ENCODE measurements at regions not wholly inside any gene's neighbourhood (a gene's known extent, or its start where the extent isn't known, plus 50 kb on each side); places are given as distances from the start of the nearest gene placed in this dataset.

DNA sequence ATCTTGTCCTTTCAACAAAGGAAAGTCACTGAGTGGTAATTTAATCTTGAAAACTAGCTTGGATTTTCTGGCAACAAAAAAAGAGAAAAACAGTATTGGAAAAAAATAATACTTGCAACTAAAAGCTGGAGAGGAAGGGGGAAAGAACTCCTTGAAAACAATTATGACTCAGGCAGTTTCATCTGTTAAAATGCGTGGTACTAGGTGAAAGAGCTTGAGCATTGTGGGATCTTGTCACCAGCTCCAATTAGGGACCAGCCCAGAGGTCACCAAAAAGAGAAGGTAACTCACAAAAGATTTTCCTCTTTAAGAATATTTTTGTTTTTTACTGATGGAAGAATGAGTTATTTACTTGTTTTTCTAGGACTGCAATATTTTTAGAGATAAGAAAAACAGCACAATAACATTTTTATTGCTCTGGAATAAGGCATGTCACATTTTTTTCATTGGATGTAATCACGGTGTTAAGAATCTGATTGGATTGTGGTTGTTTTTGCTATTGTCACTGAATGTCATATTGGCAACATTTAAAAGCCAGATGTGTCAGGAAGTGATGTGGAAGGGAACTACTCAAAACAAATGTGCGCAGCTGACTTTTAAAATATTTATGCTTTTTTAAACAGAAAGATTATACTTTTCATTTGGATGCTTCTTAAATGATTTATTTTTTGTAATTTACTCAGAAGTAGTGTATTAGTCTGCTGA is 78.5 kb upstream of the ADAMTS5 start:
- H3K4me3 ChIP-seq (ENCODE audit: low read depth, low read length), result no peak overlapping the region

DNA sequence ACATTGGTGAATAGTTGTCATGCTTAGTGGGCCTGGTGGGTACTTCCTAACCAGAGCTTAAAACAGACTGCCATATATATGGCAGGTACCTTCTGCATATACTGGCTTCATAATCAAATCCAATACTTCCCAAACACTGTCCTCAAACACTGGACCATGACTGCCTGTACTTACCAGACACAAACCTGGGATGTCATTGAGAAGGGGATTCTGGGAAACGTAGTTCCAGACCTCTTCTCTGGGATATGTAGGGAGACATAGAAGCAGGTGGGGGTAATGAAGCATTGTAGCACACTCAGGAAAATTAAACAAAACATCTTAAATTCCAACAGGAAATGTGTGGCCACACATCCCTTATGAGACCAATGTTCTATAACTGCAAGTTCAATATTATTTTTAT is 76.5 kb upstream of the ADAMTS5 start:
- in situ Hi-C loops (cut with HindIII; ENCODE audit: low pct_ligation_motif_present, low sequenced_read_pairs), result no loop called here
- no peak for TF ChIP-seq CTCF (IDR thresholded peaks at IDR 0.05; ENCODE audit: low read depth, low read length, missing control alignments)
- no peak for DNase-seq
- Histone ChIP-seq H3K36me3 (replicated peaks) (no peaks in the 10 kb centered on the region), H3K4me3 (ENCODE audit: low read depth, low read length) (no peak overlapping the region), H3K27ac (no peak overlapping the region), H3K27me3 (replicated peaks) (no peaks in the 10 kb centered on the region)

More for the DNA sequence above, 78.5 kb upstream of the ADAMTS5 start:
- no peak overlapping the region for H3K27ac ChIP-seq
- no peak for DNase-seq
- no peaks in the 10 kb centered on the region for H3K27me3 ChIP-seq (replicated peaks)
- in situ Hi-C loops (cut with HindIII; ENCODE audit: low pct_ligation_motif_present, low sequenced_read_pairs), result no loop called here
- no peak for TF ChIP-seq CTCF (IDR thresholded peaks at IDR 0.05; ENCODE audit: low read depth, low read length, missing control alignments)
- H3K36me3 ChIP-seq (replicated peaks), result no peaks in the 10 kb centered on the region

DNA sequence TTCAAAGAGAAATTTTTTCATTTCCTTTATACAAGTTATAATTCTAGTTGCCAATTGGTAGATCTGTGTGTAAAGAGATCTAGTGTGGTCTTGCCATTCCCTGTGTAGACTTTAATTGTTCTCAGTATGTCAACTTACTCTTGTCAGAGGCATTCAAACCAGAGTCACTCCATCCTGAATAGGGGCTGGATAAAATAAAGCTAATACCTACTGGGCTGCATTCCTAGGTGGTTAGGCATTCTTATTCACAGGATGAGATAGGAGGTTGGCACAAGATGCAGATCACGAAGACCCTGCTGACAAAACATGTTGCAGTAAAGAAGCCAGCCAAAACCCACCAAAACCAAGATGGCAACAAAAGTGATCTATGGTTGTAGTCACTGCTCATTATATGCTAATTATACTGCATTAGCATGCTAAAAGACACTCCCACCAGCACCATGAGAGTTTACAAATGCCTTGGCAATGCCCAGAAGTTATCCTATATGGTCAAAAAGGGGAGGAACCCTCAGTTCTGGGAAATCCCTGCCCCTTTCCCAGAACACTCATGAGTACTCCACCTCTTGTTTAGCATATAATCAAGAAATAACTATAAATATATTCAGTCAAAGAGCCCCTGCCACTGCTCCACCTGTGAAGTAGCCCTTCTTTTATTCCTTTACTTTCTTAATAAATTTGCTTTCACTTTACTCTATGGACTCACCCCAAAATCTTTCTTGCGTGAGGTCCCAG is 74.0 kb upstream of the ADAMTS5 start:
- no peak for TF ChIP-seq CTCF (IDR thresholded peaks at IDR 0.05; ENCODE audit: low read depth, low read length, missing control alignments)
- Histone ChIP-seq H3K4me3 (ENCODE audit: low read depth, low read length) (no peak overlapping the region), H3K36me3 (replicated peaks) (no peaks in the 10 kb centered on the region), H3K27me3 (replicated peaks) (no peaks in the 10 kb centered on the region), H3K27ac (no peak overlapping the region)
- in situ Hi-C loops (cut with HindIII; ENCODE audit: low pct_ligation_motif_present, low sequenced_read_pairs), result no loop called here
- DNase-seq, result no peak

GRCh38 chr21:27036736-27037301 is 69.9 kb upstream of the ADAMTS5 start:
- H3K27ac ChIP-seq, result no peak overlapping the region
- no peaks in the 10 kb centered on the region for H3K36me3 ChIP-seq (replicated peaks)
- no peak for TF ChIP-seq CTCF (IDR thresholded peaks at IDR 0.05; ENCODE audit: low read depth, low read length, missing control alignments)
- DNase-seq, result no peak
- H3K27me3 ChIP-seq (replicated peaks), result no peaks in the 10 kb centered on the region
- in situ Hi-C loops (cut with HindIII; ENCODE audit: low pct_ligation_motif_present, low sequenced_read_pairs), result no loop called here
- no peak overlapping the region for H3K4me3 ChIP-seq (ENCODE audit: low read depth, low read length)

DNA sequence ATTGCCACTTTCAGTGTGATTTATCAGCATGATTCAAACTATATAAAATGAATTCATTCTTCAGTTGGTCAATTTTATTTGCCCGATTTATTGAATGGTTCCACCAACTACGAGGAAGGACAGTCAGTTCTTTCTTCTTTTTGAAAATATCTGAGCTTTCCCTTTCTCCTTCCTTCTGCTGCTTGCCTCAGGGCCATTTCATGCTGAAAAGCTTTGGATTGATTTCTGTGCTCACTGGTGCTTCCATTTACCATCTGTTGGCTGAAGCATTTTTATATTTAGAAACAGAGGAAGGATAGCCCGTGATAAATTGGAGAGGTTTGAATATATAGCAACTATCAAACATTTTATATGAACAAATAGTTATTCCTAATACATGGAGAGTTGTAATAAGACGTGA is 68.9 kb upstream of the ADAMTS5 start:
- no peak for TF ChIP-seq CTCF (IDR thresholded peaks at IDR 0.05; ENCODE audit: low read depth, low read length, missing control alignments)
- in situ Hi-C loops (cut with HindIII; ENCODE audit: low pct_ligation_motif_present, low sequenced_read_pairs), result no loop called here
- no peaks in the 10 kb centered on the region for H3K27me3 ChIP-seq (replicated peaks)
- no peak overlapping the region for H3K27ac ChIP-seq
- no peaks in the 10 kb centered on the region for H3K36me3 ChIP-seq (replicated peaks)
- DNase-seq, result no peak
- no peak overlapping the region for H3K4me3 ChIP-seq (ENCODE audit: low read depth, low read length)

Measured in brain microvascular endothelial cell (primary cell).